ENCODE measurements at regions not wholly inside any gene's neighbourhood (a gene's known extent, or its start where the extent isn't known, plus 50 kb on each side); places are given as distances from the start of the nearest gene placed in this dataset.

DNA sequence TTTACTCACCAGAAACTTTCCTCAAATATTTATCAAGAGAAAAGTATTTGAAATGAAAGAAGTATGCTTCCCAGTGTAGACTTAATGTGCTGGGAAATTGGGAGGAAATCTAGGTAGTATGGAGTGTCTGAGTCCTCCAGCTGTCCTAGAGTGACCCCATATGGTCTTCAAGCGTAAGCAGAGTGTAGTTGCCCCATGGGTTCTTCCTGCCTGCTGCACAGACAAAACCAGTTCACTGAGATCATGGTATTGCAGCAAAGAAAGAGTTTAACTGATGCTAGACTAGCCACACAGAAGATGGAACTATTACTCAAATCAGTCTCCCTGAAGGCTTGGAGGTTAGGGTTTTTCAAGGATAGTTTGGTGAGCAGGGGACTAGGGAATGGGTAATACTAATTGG is 114.9 kb upstream of the PRLR start:
- TF ChIP-seq, protein P1, sequence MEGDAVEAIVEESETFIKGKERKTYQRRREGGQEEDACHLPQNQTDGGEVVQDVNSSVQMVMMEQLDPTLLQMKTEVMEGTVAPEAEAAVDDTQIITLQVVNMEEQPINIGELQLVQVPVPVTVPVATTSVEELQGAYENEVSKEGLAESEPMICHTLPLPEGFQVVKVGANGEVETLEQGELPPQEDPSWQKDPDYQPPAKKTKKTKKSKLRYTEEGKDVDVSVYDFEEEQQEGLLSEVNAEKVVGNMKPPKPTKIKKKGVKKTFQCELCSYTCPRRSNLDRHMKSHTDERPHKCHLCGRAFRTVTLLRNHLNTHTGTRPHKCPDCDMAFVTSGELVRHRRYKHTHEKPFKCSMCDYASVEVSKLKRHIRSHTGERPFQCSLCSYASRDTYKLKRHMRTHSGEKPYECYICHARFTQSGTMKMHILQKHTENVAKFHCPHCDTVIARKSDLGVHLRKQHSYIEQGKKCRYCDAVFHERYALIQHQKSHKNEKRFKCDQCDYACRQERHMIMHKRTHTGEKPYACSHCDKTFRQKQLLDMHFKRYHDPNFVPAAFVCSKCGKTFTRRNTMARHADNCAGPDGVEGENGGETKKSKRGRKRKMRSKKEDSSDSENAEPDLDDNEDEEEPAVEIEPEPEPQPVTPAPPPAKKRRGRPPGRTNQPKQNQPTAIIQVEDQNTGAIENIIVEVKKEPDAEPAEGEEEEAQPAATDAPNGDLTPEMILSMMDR (conservative IDR thresholded peaks at IDR 0.05; ENCODE audit: low read depth, low read length) = peak; percentile 46
- TF ChIP-seq EZH2 (IDR thresholded peaks at IDR 0.05; ENCODE audit: low read length, unreplicated experiment) = no peak

Data from PC-3 (cell line).